Keratinocyte (primary cell): ENCODE measurements at regions not wholly inside any gene's neighbourhood (a gene's known extent, or its start where the extent isn't known, plus 50 kb on each side); places are given as distances from the start of the nearest gene placed in this dataset.

Experiments
- EZH2 ChIP-seq: IDR thresholded peaks from one replicate; pipeline ENCODE4 v1.6.1; 2012; ENCODE audit warnings: inconsistent platforms, mild to moderate bottlenecking, low read length, moderate library complexity
- TF ChIP-seq, protein P1 (sequence below), 3 experiments: IDR thresholded peaks in 1 of 3; conservative IDR thresholded peaks in 1 of 3; optimal IDR thresholded peaks in 1 of 3; 2 replicates in 2 of 3; 3 replicates in 1 of 3; pipeline versions ENCODE3 to v1.5.1; 2011; ENCODE audit warnings: low read length in 3 of 3, mild to moderate bottlenecking in 3 of 3, moderate library complexity in 2 of 3, control low read depth in 1 of 3, inconsistent platforms in 1 of 3; ENCODE audit not compliant: insufficient read depth in 2 of 3; ENCODE audit errors: extremely low read depth in 1 of 3

DNA sequence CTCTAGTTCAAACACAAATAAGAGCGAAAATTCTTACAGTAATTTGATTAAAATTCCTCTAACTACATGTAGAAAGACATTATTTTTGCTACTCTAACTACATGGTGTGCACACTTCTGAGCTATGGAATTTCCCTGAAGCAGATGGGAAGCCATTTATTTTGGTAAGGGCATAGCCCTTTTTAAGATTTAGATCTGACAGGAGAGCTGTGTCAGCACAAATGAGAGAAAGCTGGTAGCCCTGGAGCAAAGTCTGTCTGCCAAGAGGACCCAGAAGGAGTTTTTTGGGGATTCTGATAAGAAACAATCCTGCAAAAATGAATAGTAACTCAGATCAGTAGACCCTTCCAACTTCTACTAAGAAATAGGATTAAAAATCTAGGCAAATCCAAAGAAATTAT lies 595.9 kb upstream of the MEF2C start:
- TF ChIP-seq, protein P1, sequence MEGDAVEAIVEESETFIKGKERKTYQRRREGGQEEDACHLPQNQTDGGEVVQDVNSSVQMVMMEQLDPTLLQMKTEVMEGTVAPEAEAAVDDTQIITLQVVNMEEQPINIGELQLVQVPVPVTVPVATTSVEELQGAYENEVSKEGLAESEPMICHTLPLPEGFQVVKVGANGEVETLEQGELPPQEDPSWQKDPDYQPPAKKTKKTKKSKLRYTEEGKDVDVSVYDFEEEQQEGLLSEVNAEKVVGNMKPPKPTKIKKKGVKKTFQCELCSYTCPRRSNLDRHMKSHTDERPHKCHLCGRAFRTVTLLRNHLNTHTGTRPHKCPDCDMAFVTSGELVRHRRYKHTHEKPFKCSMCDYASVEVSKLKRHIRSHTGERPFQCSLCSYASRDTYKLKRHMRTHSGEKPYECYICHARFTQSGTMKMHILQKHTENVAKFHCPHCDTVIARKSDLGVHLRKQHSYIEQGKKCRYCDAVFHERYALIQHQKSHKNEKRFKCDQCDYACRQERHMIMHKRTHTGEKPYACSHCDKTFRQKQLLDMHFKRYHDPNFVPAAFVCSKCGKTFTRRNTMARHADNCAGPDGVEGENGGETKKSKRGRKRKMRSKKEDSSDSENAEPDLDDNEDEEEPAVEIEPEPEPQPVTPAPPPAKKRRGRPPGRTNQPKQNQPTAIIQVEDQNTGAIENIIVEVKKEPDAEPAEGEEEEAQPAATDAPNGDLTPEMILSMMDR (optimal IDR thresholded peaks at IDR 0.05 in 1 of 3, IDR thresholded peaks at IDR 0.05 in 1 of 3, conservative IDR thresholded peaks at IDR 0.05 in 1 of 3; ENCODE audit: extremely low read depth in 1 of 3, insufficient read depth in 2 of 3, low read length in 3 of 3): no peak
- TF ChIP-seq EZH2: no peak
